HG03139 (cell line): ENCODE measurements at regions not wholly inside any gene's neighbourhood (a gene's known extent, or its start where the extent isn't known, plus 50 kb on each side); places are given as distances from the start of the nearest gene placed in this dataset.
A peak's percentile ranks its signal among the peaks of the same experiment; 100 is the strongest.
"Not testable (repeated sequence)": the region's sequence is repeated elsewhere in the genome, so short reads cannot be mapped to it uniquely, and the experiment has no call there.

Source experiments
- ATAC-seq: cut with Tn5 transposase; IDR thresholded peaks from one replicate; pipeline ENCODE4 v1.9.1; 2021; ENCODE audit not compliant: unreplicated experiment

DNA sequence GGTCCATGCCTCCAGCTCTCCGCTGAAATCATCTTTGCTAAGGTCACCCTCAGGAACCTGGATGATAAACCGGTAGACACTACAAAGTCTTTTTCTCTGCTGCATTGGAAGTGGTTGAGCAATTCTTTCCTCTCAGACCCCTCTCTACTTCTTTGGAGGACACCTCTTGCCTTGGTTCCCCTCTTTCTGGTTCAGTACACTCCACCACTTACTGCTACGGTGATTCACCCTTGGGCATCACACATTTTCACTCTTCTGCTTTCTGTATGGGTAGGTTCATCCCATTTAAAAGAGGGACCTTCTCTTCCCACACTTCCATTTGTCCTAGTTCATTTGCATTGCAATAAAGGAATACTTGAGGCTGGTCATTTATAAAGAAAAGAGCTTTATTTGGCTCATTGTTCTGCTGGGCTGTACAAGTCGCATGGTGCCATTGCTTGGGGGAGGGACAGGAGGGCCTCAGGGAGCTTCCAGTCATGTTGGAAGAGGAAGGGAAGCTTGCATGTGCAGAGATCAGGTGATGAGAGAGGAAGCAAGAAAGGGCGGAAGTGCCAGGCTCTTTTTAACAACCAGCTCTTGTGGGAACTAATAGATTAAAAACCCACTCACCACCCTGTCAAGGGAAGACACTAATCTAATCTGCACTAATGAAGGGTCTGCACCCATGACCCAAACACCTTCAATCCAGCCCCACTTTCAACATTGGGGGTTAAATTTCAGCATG is 149.7 kb upstream of the TMEM170B start:
- ATAC-seq = no peak

DNA sequence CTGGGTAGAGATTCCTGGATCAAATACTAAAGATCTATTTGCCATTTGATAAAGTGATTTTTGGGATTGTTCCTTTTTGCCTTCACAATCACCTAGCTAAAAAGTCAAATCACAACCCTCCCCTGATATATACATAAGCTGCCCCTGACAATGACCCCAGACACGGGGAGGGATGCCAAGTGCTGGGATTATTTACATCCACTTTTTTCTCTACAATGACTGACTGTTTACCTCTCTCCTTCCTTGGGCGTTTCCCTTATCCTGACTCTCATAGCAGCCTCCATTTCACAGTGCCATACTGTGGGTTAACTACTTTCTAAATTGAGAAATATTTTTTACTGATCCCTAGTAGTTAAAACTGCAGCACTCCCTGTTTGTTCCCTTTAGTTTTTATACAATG is 150.8 kb upstream of the TMEM170B start:
- ATAC-seq = no peak

DNA sequence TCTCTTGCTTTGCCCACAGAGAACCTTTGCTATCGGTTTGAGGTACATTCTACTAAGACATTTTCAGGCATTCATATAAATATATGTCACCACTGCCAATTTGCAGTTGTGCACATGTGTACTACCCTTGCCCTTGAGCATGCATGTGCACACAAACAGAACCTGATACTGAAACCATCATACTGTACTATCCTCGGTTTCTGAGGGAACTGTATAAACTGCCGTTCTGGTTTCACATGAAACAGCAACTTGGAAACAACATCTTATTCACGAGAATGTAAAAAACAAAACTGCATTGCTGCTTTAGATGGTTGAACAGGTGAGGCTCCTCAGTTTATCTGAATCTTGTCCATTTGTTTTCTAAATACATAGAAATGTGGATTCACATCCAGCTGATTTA is 151.2 kb upstream of the TMEM170B start:
- peak; percentile 54 for ATAC-seq

DNA sequence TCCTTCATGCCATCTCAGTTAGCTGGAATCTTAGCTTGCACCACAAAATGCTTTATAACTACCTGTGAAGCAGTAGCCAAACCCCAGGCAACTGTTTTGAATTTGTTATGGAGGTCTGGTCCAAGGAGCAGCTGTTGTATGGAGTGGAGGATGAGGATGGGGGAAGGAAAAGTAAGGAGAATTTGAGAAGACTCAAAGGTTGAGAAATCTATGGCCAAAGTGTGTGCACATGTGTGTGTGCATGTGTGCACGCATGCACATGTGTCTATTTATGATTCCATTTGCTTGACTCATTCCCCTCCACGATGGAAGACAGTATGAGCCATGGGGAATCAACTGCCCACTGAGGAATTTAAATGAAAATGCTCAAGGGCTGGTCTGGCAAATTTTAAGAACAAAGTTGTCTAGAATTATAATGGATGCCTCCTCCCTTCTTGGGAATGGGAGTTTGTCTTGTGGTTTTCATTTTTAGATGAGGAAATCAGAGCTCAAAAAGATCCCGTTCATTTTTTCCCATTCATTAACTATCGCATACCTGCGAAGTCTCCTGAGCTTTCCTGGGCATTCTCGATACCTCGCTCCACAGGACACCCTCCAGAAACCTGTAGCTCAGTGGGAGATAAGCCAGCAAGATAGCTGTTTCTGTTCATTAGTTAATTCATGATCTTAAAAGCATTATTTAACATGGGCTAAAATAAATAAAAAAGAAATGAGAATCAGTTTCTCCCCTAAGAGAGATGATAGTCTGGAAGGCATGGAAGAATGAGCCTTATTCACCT is 152.3 kb upstream of the NEDD9 start:
- no peak for ATAC-seq

DNA sequence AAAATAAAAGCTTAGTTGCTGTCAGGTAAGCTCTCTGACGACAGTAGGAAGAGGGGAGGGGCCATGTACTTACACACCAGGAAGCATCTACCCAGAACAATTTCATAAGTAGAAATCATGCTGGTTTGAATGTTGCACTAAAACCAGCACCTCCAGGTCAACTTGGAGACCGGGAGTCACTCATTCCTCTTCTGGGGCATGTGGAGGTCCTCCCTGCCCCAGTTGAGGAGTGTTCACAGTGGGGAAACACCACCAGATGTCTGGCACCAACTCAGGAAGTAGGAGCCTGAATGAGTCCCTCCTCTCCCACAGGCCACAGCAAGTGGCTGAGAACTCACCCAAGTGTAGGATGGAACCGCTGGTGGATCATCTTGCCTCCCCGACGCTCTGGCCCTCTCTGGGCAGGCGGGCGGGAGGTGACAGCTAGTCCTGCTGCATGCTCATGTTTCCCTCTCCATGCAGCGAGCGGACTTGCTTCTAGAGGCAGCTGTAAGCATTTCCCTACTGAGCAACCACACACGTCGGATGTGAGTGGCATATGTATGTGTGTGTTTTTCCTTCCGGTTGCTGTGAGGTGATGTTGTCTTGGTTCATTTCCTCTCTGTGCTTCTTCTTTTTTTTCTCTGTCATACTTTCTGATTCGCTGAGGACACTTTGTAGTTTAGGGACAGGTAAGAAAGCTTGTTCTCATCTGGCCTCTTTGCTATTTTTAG is 149.5 kb upstream of the NEDD9 start:
- ATAC-seq = peak; percentile 75

DNA sequence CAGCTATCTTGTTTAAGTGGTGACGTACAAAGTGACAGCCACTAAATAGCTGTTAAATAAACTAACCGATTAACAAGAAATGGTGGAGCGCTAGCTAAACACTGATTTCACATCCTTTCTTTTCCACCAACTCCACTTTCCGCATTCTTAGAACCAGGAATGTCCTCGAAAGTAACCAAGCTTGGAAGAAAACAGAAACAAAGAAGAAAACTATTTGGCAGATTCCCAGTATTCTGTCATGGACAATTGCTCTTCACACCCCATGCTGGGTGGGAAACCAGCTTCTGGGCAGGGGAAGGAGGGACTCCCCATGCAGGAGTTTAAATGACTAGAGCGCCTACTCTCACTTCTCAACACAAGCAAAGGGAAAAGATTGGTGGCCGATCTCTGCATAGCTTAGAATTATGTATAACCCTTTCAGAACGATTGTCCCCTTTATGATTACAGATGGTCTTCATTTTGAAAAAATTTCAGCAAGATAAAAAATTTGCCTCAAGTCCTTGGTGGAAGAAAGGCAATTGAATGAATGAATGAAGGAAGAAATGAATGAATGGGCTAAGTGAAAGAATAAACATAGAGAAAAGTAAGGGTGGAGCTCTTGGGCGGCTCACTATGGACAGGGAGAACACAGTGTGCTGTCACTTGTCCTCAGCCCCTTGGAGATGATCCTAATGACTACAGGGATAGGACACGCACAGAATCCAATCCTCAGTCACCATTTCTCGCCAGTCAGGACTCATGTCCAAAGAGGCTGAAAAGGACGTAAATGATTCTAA is 148.7 kb upstream of the NEDD9 start:
- ATAC-seq = no peak

DNA sequence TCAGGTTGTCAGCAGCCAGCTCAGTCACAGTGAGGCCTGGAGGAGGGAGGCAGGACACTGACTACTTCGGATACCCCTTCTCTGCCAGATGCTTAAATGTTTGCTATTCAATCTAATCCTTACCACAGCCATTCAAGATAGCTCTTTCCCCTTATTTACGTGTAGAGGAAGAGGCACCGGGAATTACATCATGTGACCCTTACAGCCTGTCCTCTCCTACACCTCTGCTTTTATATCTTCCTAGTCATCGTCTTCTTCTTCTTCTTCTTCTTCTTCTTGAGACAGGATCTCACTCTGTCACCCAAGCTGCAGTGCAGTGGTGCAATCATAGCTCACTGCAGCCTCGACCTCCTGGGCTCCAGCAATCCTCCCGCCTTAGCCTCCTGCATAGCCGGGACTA is 148.1 kb upstream of the NEDD9 start:
- ATAC-seq = no peak

DNA sequence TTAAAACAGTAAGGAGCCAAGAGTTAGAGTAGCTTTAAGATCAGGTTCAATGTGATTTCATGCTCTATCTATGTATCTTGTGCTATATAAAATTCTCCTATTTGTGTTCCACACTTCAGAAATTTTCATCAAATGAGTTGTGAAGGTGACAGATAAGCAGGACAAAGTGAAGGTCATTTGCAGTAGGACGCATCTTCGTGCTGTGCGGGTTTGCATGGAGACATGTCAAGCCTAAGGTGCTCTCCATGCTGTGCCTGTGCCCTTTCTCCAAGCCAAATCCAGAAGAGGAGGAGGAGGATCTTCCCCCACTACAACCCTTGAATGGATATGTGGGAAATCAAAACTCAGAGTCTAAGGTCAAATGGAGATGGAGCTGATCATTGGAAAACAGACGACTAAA is 147.3 kb upstream of the NEDD9 start:
- no peak for ATAC-seq

DNA sequence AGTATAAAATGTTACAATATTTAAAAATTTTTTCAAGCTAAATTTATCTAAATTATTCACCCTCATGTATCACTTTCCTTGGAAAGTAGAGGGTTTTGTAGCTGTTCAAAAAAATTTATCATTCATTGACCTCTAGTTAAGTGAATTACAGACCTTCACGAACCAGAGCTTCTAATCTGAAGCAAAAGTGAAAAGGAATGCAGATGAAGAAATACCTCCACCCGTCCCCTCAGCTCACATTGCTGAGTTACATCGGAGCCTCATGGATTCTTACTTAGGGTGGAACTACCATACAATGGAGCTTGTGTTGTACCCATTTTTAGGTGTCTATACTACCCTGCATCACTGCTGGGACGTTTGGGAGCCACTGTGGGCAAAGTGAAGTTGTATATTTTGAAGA is 146.2 kb upstream of the NEDD9 start:
- no peak for ATAC-seq

DNA sequence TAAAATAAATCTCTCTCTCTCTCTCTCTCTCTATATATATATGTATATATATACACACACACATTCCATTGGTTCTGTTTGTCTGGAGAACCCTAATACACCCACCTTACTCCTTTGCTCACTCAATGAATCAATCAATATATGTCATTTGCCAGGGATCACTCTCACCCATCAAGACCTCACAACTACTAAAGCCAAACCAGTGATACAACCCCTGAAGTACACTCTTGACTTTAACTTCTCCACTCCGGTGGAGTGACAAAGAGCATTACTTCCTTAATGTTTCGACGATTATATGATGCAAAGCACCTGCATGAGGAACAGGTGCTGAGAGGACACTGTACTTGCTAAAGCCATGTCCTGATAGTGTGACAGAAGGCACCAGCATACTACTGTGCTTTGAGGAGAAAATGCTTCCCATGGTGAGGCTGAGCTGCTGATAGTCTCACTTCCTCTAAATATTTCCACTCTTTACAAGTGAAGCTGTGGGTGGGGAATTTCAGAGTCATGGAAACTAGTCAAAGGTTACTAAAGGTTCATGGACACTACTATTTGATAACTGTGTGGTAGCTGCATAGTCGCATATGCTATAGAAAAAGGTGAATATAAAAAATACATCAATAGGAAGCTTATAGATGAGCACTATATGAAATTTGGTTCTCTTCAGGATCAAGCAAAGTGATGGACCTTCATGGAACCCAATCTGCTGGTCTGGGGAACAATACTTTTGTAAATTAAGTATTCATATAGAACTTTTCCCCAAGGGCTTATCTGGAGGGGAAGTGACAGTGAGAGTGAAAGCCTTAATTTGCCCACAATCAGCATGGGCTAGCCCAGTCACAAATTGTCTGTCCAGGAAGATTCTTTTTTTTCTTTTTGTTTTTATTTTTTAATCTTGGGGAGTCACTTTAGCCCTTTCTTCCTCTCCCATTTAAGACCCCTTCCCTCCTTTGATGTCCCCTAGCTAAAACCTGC is 141.9 kb upstream of the NEDD9 start:
- peak; percentile 81 for ATAC-seq

DNA sequence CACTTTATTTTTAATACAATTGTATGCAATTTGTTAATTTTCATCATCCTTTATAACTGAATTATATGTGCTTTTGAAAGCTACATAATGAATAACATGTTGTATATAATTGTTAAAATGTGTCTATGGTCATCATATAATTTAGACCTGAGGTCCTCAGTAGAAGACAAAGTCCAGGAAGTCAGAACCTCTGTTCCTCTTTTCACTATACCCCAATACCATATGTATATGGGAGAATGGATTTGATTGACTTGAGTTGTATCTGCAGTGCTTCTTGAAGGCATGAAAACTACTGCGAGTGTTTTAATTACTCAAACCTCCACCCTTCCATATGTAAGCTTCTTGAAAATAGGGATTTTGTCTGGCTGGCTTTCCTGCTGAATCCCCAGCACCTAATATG is 140.7 kb upstream of the NEDD9 start:
- ATAC-seq = no peak

DNA sequence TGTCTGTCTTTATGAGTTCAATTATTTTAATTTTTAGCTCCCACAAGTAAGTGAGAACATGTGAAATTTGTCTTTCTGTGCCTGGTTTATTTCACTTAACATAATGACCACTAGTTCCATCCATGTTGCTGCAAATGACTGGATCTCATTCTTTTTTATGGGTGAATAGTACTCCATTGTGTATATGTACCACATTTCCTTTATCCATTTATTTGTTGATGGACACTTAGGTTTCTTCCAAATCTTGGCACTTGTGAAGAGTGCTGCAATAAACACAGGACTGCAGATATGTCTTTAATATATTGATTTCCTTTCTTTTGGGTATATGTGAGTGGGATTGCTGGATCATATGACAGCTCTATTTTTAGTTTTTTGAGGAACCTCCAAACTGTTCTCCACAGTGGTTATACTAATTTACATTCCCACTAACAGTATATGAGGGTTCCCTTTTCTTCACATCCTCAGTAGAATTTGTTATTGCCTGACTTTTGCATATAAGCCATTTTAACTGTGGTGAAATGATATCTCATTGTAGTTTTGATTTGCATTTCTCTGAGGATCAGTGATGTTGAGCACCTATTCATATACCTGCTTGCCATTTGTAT is 139.8 kb upstream of the NEDD9 start:
- ATAC-seq = not testable (repeated sequence)

DNA sequence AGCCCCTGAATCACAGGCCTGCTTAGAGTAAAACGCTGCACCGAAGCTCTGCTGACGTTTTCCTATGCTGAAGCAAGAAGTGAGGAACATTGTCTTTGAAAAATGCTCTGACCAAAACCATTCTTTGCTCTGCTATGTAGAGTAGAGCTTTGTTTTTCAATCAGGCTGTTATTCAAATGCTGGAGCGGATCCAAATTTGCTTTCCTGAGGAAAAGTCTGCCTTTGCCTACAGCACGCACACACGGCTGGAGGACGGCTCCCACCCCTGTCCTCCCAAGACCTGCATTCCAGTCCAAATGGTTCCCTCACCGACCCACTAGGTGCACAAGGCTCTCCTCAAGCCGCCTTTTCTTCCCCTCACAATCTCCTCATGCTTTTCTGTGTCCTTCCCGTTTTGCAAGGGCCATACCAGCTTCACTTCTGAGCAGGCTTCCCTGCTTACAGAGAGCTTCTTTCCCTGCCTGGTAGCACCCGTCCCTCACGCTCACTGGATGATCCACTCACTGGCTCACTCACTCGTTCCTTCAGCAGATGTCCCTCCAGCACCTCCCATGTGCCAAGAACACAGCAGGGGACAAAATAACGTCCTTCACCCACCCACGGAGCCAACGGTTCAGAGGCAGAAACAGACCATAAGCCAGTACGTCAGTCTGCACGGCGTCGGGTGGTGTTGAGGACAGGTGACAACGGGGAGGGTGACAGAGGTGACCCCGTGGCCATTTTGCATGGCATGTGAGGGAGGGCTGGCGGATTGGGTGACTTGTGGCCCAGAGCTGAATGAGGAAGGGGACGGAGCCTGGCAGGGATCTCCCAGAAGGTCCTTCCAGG is 137.9 kb upstream of the NEDD9 start:
- ATAC-seq = no peak

DNA sequence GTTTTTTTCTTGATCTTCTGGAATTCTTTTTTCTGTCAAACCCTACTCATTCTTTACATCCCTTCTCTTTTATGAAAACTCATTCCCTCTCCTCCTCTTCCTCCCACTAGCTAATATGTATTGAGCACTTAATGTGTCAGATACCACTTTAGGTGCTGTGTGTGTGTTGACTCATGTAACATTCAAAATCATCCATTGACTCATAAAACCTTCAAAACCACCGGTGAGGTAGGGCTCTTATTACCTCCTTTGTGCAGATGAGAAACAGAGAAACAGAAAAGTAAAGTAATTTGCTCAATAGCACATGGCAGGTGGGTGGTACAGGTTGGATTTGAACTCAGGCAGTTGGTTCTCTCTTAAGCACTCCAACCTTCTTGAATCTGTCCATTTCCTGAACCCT is 136.3 kb upstream of the NEDD9 start:
- ATAC-seq = peak; percentile 32

DNA sequence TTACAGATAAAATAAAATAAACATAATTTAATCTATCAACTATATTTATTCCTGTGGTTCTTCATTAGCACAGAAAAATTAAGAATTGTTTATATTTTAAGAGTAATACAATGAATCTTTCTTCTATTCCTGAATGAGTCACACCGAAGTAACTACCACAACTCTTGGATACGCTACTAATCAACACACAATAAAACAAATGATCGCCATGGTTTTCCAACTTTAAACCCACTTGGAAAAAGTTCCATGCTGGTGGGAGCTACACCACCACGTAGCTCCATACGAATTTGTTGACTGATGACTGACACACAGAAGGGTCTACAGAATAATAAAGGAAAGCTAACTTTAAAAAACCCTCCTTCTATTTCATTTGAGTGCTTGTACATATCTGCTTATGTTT is 135.8 kb upstream of the NEDD9 start:
- ATAC-seq = no peak

DNA sequence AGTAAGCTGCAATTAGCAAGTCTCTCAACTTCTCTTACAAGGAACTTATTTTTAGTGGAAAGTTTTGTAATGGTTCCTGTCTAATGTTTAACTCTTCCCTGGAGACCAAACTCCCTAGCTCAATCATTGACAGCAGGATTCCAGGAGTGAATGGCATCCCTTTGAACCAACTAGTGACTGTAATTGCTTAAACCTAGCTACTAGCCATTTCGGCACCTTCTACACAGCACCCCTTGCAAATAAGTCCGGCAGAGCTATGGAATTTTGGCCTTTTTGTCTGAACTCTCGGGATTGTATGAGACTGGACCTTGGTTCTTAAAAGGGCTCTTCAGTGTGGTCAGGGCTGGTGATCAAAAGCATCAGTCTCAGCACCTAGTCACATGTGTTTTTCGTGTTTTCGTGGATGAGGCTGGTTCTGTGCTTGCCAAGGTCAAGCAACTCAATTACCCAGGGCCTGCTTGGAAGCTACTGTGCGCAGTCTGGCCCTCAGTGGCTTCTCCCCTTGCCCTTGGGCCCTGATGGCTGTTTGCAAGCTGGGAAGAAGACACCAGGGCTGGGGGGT is 135.3 kb upstream of the NEDD9 start:
- no peak for ATAC-seq

DNA sequence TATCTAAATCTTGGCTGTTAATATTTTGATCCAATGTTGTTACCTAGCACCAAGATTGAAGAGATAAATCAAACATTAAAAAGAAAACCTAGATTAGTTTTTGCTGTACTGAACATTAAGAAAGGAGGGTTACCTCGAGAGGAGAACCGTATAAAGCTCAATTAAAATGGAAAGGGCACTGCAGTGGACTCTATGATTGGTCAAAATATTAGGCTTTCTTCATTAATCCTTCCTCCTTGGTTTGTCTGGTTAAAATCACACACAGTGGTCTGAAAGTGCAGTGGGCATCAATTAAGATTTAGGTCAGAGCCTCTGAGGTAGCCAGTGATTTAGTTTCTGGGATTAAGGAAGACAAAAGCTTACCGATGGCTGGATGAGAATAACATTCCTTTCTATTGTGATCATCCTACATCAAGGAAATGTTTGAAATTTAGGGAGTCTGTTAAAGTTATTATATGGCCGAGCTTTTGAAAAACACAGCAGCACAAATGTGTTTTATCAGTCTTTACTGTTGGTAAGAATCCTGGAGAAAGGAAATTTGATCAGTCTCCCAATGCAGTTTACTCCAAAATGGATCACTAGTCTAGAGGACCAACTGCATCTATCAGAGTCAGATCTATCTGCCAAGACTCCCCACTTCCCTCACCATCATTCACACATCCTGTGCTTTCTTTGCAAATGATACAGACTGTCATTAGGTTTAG is 134.6 kb upstream of the NEDD9 start:
- no peak for ATAC-seq
